ENCODE measurements at regions not wholly inside any gene's neighbourhood (a gene's known extent, or its start where the extent isn't known, plus 50 kb on each side); places are given as distances from the start of the nearest gene placed in this dataset.

DNA sequence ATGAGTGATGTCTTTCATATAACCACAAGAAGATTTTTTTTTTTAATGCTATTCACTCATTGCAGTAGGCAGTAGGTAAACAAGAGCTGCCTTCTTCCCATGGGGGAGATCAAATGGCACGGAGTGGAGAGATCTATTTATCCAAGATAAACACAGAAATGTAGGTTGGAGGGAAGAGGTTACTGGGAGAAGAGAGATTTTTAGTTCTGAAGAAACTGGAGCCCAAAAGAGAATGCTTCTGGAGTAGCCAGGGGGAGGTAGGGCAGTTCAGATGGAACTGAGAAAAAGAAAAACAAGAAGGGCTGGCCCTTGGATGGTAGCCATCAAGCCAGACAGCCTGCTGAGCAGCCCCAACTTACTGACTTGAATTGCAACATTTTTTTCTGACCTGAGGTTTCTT lies 270.1 kb upstream of the TPK1 start:
- Histone ChIP-seq H2AFZ (ENCODE audit: insufficient read depth, low read depth, low read length, poor library complexity, severe bottlenecking) (no peak overlapping the region), H3K9me3 (ENCODE audit: control extremely low read depth in 1 of 3, control insufficient read depth in 2 of 3, insufficient read depth in 1 of 3, low read length in 2 of 3) (no peaks in the 10 kb centered on the region), H3K79me2 (ENCODE audit: control insufficient read depth, insufficient read depth, low read length) (no peaks in the 10 kb centered on the region), H3K27ac (ENCODE audit: low read length in 2 of 2) (no peak overlapping the region), H3K4me2 (replicated peaks; ENCODE audit: low read depth, low read length, poor library complexity, severe bottlenecking) (no peak overlapping the region), H3K4me1 (ENCODE audit: control insufficient read depth in 2 of 2, insufficient read depth in 2 of 2, low read length in 2 of 2) (no peaks in the 10 kb centered on the region), H4K20me1 (ENCODE audit: control insufficient read depth, insufficient read depth, low read length, poor library complexity, severe bottlenecking) (no peaks in the 10 kb centered on the region), H3K4me3 (ENCODE audit: control extremely low read depth in 1 of 5, extremely low read depth in 1 of 5, insufficient read depth in 1 of 5, low read depth in 2 of 5, low read length in 4 of 5) (no peak overlapping the region), H3K9ac (ENCODE audit: low read length) (no peak overlapping the region), H3K27me3 (replicated peaks in 1 of 4; ENCODE audit: control extremely low read depth in 1 of 4, control insufficient read depth in 3 of 4, insufficient read depth in 4 of 4, low read length in 3 of 4) (no peaks in the 10 kb centered on the region), H3K36me3 (replicated peaks in 1 of 2; ENCODE audit: control extremely low read depth in 1 of 2, control insufficient read depth in 1 of 2, extremely low read depth in 1 of 2, insufficient read depth in 2 of 2, low read length in 1 of 2) (no peaks in the 10 kb centered on the region)
- TF ChIP-seq, protein P1, sequence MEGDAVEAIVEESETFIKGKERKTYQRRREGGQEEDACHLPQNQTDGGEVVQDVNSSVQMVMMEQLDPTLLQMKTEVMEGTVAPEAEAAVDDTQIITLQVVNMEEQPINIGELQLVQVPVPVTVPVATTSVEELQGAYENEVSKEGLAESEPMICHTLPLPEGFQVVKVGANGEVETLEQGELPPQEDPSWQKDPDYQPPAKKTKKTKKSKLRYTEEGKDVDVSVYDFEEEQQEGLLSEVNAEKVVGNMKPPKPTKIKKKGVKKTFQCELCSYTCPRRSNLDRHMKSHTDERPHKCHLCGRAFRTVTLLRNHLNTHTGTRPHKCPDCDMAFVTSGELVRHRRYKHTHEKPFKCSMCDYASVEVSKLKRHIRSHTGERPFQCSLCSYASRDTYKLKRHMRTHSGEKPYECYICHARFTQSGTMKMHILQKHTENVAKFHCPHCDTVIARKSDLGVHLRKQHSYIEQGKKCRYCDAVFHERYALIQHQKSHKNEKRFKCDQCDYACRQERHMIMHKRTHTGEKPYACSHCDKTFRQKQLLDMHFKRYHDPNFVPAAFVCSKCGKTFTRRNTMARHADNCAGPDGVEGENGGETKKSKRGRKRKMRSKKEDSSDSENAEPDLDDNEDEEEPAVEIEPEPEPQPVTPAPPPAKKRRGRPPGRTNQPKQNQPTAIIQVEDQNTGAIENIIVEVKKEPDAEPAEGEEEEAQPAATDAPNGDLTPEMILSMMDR (IDR thresholded peaks at IDR 0.05) = no peak
- no peak for TF ChIP-seq EZH2 (IDR thresholded peaks at IDR 0.05; ENCODE audit: borderline replicate concordance, insufficient read depth, low read depth, low read length, poor library complexity, severe bottlenecking)
- H3K4me1 Mint-ChIP-seq = no peaks in the 10 kb centered on the region
- no peak overlapping the region for H3K27ac Mint-ChIP-seq
- no peak overlapping the region for H3K4me3 Mint-ChIP-seq
- ATAC-seq (ENCODE audit: low read depth) (no peak), DNase-seq (no peak)
- peaks cover 5% of the 10 kb centered on the region for H3K9me3 Mint-ChIP-seq (ENCODE audit: insufficient read depth)
- H3K27me3 Mint-ChIP-seq = no peaks in the 10 kb centered on the region
- intact Hi-C loops (cut with micrococcal nuclease) = no loop called here
- ChIA-PET POLR2A (no interaction called here), CTCF (no interaction called here)
- WGBS (ENCODE audit: insufficient coverage) = no CpG with 5 or more reads among the region's 1 CpG

- H3K36me3 ChIP-seq (replicated peaks in 1 of 2; ENCODE audit: control extremely low read depth in 1 of 2, control insufficient read depth in 1 of 2, extremely low read depth in 1 of 2, insufficient read depth in 2 of 2, low read length in 1 of 2) = no peaks in the 10 kb centered on the region
- H3K4me2 ChIP-seq (replicated peaks; ENCODE audit: low read depth, low read length, poor library complexity, severe bottlenecking) = no peak overlapping the region
- H3K27me3 Mint-ChIP-seq = no peaks in the 10 kb centered on the region
- no peak overlapping the region for H3K9ac ChIP-seq (ENCODE audit: low read length)
- H2AFZ ChIP-seq (ENCODE audit: insufficient read depth, low read depth, low read length, poor library complexity, severe bottlenecking) = no peak overlapping the region
- no peak overlapping the region for H3K4me3 Mint-ChIP-seq
- H3K27ac Mint-ChIP-seq = no peak overlapping the region
- peaks cover 3% of the 10 kb centered on the region for H3K9me3 Mint-ChIP-seq (ENCODE audit: insufficient read depth)
- H4K20me1 ChIP-seq (ENCODE audit: control insufficient read depth, insufficient read depth, low read length, poor library complexity, severe bottlenecking) = no peaks in the 10 kb centered on the region
- no peaks in the 10 kb centered on the region for H3K4me1 ChIP-seq (ENCODE audit: control insufficient read depth in 2 of 2, insufficient read depth in 2 of 2, low read length in 2 of 2)
- no peak for ATAC-seq (ENCODE audit: low read depth)
- H3K79me2 ChIP-seq (ENCODE audit: control insufficient read depth, insufficient read depth, low read length) = no peaks in the 10 kb centered on the region
- intact Hi-C loops (cut with micrococcal nuclease) = no loop called here
- no peaks in the 10 kb centered on the region for H3K27me3 ChIP-seq (replicated peaks in 1 of 4; ENCODE audit: control extremely low read depth in 1 of 4, control insufficient read depth in 3 of 4, insufficient read depth in 4 of 4, low read length in 3 of 4)
- no peak overlapping the region for H3K4me3 ChIP-seq (ENCODE audit: control extremely low read depth in 1 of 5, extremely low read depth in 1 of 5, insufficient read depth in 1 of 5, low read depth in 2 of 5, low read length in 4 of 5)
- TF ChIP-seq EZH2 (IDR thresholded peaks at IDR 0.05; ENCODE audit: borderline replicate concordance, insufficient read depth, low read depth, low read length, poor library complexity, severe bottlenecking) = no peak
- TF ChIP-seq, protein P1 (IDR thresholded peaks at IDR 0.05) = no peak
- ChIA-PET CTCF (no interaction called here), POLR2A (no interaction called here)
- no peak overlapping the region for H3K27ac ChIP-seq (ENCODE audit: low read length in 2 of 2)
- H3K4me1 Mint-ChIP-seq = no peaks in the 10 kb centered on the region
- WGBS (ENCODE audit: insufficient coverage) = no CpG with 5 or more reads among the region's 2 CpGs
- no peak for DNase-seq
- H3K9me3 ChIP-seq (ENCODE audit: control extremely low read depth in 1 of 3, control insufficient read depth in 2 of 3, insufficient read depth in 1 of 3, low read length in 2 of 3) = no peaks in the 10 kb centered on the region
These were observed 269.7 kb upstream of the TPK1 start for GRCh38 chr7:145105561-145105960.
